ENCODE measurements at regions not wholly inside any gene's neighbourhood (a gene's known extent, or its start where the extent isn't known, plus 50 kb on each side); places are given as distances from the start of the nearest gene placed in this dataset.

DNA sequence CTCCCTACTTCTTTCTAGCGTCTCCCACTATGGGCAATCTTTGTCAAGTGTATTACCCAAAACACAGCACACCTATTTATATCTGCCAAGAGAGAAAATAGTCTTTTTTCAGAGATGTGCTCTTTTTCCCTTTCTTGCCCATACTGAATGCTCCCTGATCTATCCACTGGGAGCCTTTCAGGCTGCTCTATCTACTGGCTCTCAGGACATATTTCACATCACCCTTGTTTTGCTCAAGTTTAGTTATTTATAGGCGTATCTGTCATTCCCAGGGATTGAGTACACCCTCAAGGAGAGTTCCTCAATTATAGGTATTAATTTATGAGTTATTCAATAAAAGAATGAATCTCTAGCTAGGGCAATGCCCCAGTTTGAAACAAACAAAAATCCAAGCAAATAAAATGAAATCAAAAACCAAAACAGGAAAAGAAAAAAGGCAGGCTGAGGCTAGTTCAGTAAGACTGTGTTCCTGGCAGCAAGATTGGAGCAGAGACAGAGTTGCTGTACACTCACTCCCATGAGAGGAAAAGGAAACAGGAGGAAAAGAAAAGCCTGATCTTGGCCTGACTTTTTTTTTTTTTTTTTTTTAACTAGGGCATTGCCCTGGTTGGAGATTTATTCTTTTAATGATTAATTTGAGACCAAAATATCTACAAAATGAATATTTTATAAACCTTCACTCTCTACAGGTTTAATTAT, 665.9 kb upstream of the PCDH15 start:
- no peak overlapping the region for H3K27ac ChIP-seq
- TF ChIP-seq, protein P1, sequence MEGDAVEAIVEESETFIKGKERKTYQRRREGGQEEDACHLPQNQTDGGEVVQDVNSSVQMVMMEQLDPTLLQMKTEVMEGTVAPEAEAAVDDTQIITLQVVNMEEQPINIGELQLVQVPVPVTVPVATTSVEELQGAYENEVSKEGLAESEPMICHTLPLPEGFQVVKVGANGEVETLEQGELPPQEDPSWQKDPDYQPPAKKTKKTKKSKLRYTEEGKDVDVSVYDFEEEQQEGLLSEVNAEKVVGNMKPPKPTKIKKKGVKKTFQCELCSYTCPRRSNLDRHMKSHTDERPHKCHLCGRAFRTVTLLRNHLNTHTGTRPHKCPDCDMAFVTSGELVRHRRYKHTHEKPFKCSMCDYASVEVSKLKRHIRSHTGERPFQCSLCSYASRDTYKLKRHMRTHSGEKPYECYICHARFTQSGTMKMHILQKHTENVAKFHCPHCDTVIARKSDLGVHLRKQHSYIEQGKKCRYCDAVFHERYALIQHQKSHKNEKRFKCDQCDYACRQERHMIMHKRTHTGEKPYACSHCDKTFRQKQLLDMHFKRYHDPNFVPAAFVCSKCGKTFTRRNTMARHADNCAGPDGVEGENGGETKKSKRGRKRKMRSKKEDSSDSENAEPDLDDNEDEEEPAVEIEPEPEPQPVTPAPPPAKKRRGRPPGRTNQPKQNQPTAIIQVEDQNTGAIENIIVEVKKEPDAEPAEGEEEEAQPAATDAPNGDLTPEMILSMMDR (conservative IDR thresholded peaks at IDR 0.05): no peak
- no peak for TF ChIP-seq EZH2 (IDR thresholded peaks at IDR 0.05; ENCODE audit: low read depth)
- H3K4me2 ChIP-seq: no peak overlapping the region
- H3F3A ChIP-seq (ENCODE audit: insufficient read depth, low read depth): no peaks in the 10 kb centered on the region
- H3K79me2 ChIP-seq (ENCODE audit: low read depth): no peaks in the 10 kb centered on the region
- H3K9me2 ChIP-seq (ENCODE audit: insufficient read depth): no peaks in the 10 kb centered on the region
- H3K27me3 ChIP-seq (ENCODE audit: insufficient read depth, low read depth): no peaks in the 10 kb centered on the region
- no peaks in the 10 kb centered on the region for H3K36me3 ChIP-seq (ENCODE audit: low read depth)
- POLR2A ChIA-PET (ENCODE audit: unreplicated experiment): interaction anchor here (0.6 kb wide), 1 partner anchor 8 kb away, joined by 3 read pairs; no protein-coding TSS in a partner anchor
- H2AFZ ChIP-seq: no peak overlapping the region
- CTCF ChIA-PET: no interaction called here
- no peak overlapping the region for H3K4me3 ChIP-seq
- no TSS peak for BruUV-seq (replicated peaks)
- no peaks in the 10 kb centered on the region for H4K20me1 ChIP-seq (ENCODE audit: insufficient read depth)
- no peak for DNase-seq
- intact Hi-C loops (cut with micrococcal nuclease; ENCODE audit: unreplicated experiment): no loop called here
- H3K4me1 ChIP-seq (replicated peaks; ENCODE audit: insufficient read depth): no peaks in the 10 kb centered on the region
- no peaks in the 10 kb centered on the region for H3K9me3 ChIP-seq (ENCODE audit: insufficient read depth, low read depth)

DNA sequence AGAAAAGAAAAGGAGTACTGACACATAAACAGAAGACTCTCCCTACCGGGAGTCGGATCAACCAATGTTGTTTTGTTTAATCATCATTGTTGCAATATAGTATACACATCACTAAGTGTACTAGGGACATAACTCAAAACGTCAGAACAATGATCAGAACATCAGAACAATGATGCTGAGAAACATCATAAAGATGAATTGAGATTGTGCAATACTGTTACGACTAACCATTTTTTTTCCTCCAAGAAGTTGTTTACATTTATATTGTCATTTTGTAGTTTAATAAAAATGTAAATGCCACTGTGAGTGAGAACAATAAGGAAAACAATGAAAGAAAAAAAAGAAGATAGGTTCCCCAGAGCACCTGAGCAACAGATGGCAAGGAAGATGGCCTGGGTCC, 663.1 kb upstream of the PCDH15 start:
- Histone ChIP-seq H3K27ac (no peak overlapping the region), H3K4me2 (no peak overlapping the region), H3K4me3 (no peak overlapping the region), H3K9me3 (ENCODE audit: insufficient read depth, low read depth) (no peaks in the 10 kb centered on the region), H3K27me3 (ENCODE audit: insufficient read depth, low read depth) (no peaks in the 10 kb centered on the region), H2AFZ (no peak overlapping the region), H3K9me2 (ENCODE audit: insufficient read depth) (no peaks in the 10 kb centered on the region), H3K4me1 (replicated peaks; ENCODE audit: insufficient read depth) (no peaks in the 10 kb centered on the region), H3K79me2 (ENCODE audit: low read depth) (no peaks in the 10 kb centered on the region), H4K20me1 (ENCODE audit: insufficient read depth) (no peaks in the 10 kb centered on the region), H3F3A (ENCODE audit: insufficient read depth, low read depth) (no peaks in the 10 kb centered on the region), H3K36me3 (ENCODE audit: low read depth) (no peaks in the 10 kb centered on the region)
- DNase-seq: no peak
- intact Hi-C loops (cut with micrococcal nuclease; ENCODE audit: unreplicated experiment): no loop called here
- no TSS peak for BruUV-seq (replicated peaks)
- ChIA-PET POLR2A (ENCODE audit: unreplicated experiment) (no interaction called here), CTCF (no interaction called here)
- no peak for TF ChIP-seq EZH2 (IDR thresholded peaks at IDR 0.05; ENCODE audit: low read depth)
- TF ChIP-seq, protein P1 (conservative IDR thresholded peaks at IDR 0.05): no peak

DNA sequence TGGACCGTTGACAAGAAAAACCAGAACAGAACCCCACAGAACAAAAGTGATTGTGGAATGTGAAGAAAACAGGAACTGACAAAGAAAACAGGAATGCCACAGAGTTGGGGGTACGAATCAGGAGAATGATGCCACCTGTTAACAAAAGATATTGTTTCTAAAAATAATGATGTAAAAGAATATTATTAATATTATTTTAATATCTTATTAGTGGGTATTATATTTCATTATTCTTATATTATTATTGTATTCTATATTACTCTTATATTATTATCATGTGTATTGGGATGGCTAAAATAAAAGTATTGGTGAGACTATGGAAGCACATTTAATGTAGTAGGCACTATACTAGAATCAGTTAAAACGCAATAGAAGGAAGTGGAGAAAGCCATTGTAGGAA, 659.0 kb upstream of the PCDH15 start:
- no peak for TF ChIP-seq EZH2 (IDR thresholded peaks at IDR 0.05; ENCODE audit: low read depth)
- TF ChIP-seq, protein P1 (conservative IDR thresholded peaks at IDR 0.05): no peak
- Histone ChIP-seq H3K27me3 (ENCODE audit: insufficient read depth, low read depth) (no peaks in the 10 kb centered on the region), H3K36me3 (ENCODE audit: low read depth) (no peaks in the 10 kb centered on the region), H4K20me1 (ENCODE audit: insufficient read depth) (no peaks in the 10 kb centered on the region), H3K27ac (no peak overlapping the region), H3K9me3 (ENCODE audit: insufficient read depth, low read depth) (no peaks in the 10 kb centered on the region), H2AFZ (no peak overlapping the region), H3K4me2 (no peak overlapping the region), H3K9me2 (ENCODE audit: insufficient read depth) (no peaks in the 10 kb centered on the region), H3F3A (ENCODE audit: insufficient read depth, low read depth) (no peaks in the 10 kb centered on the region), H3K79me2 (ENCODE audit: low read depth) (no peaks in the 10 kb centered on the region), H3K4me1 (replicated peaks; ENCODE audit: insufficient read depth) (no peaks in the 10 kb centered on the region), H3K4me3 (no peak overlapping the region)
- no TSS peak for BruUV-seq (replicated peaks)
- intact Hi-C loops (cut with micrococcal nuclease; ENCODE audit: unreplicated experiment): no loop called here
- DNase-seq: no peak
- CTCF ChIA-PET: no interaction called here
- POLR2A ChIA-PET (ENCODE audit: unreplicated experiment): no interaction called here
